ENCODE measurements at regions not wholly inside any gene's neighbourhood (a gene's known extent, or its start where the extent isn't known, plus 50 kb on each side); places are given as distances from the start of the nearest gene placed in this dataset.

- Mint-ChIP-seq H3K4me1 (peaks cover 21% of the 10 kb centered on the region), H3K9me3 (peaks cover 7% of the 10 kb centered on the region), H3K4me3 (no peak overlapping the region), H3K36me3 (no peaks in the 10 kb centered on the region), H3K27me3 (ENCODE audit: low read depth) (no peaks in the 10 kb centered on the region), H3K27ac (no peak overlapping the region)
- CTCF ChIA-PET = no interaction called here
- ATAC-seq (no peak), DNase-seq (ENCODE audit: low spot score) (no peak)
- no peak for TF ChIP-seq AR (CRISPR knock-in tag; IDR thresholded peaks at IDR 0.05)
- TF ChIP-seq ATF6 (CRISPR knock-in tag; IDR thresholded peaks at IDR 0.05) = no peak
- TF ChIP-seq SMAD3 (CRISPR knock-in tag; IDR thresholded peaks at IDR 0.05; ENCODE audit: borderline replicate concordance) = no peak
- no peak for TF ChIP-seq ESRRA (CRISPR knock-in tag; IDR thresholded peaks at IDR 0.05; ENCODE audit: borderline replicate concordance)
- TF ChIP-seq ATF1 (CRISPR knock-in tag; IDR thresholded peaks at IDR 0.05) = no peak
- TF ChIP-seq, protein P1, sequence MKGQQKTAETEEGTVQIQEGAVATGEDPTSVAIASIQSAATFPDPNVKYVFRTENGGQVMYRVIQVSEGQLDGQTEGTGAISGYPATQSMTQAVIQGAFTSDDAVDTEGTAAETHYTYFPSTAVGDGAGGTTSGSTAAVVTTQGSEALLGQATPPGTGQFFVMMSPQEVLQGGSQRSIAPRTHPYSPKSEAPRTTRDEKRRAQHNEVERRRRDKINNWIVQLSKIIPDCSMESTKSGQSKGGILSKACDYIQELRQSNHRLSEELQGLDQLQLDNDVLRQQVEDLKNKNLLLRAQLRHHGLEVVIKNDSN (CRISPR knock-in tag; IDR thresholded peaks at IDR 0.05) = no peak
- no peak for TF ChIP-seq JUN (CRISPR knock-in tag; IDR thresholded peaks at IDR 0.05)
- no peak for TF ChIP-seq ZSCAN18 (CRISPR knock-in tag; IDR thresholded peaks at IDR 0.05)
- TF ChIP-seq ZNF317 (CRISPR knock-in tag; IDR thresholded peaks at IDR 0.05; ENCODE audit: borderline replicate concordance, low read depth) = no peak
- TF ChIP-seq FOXJ3 (CRISPR knock-in tag; IDR thresholded peaks at IDR 0.05; ENCODE audit: borderline replicate concordance) = no peak
- no peak for TF ChIP-seq ATF3 (CRISPR knock-in tag; conservative IDR thresholded peaks at IDR 0.05)
- TF ChIP-seq SMAD4 (CRISPR knock-in tag; IDR thresholded peaks at IDR 0.05) = no peak
- no peak for TF ChIP-seq CREB1 (CRISPR knock-in tag; IDR thresholded peaks at IDR 0.05)
- no peak for TF ChIP-seq IRF2 (CRISPR knock-in tag; IDR thresholded peaks at IDR 0.05; ENCODE audit: borderline replicate concordance, low read depth)
- POLR2A ChIA-PET = no interaction called here
Measured at GRCh38 chr4:159481936-159482335, 379.1 kb downstream of the RAPGEF2 start.

GRCh38 chr4:159483110-159483781, 380.4 kb downstream of the RAPGEF2 start:
- DNase-seq (ENCODE audit: low spot score) (no peak), ATAC-seq (no peak)
- peaks cover 2% of the 10 kb centered on the region; the same call in 1 of the 2 replicates for H3K27me3 Mint-ChIP-seq (ENCODE audit: low read depth)
- ChIA-PET POLR2A (no interaction called here), CTCF (no interaction called here)
- no peak overlapping the region for H3K4me3 Mint-ChIP-seq
- no peaks in the 10 kb centered on the region for H3K36me3 Mint-ChIP-seq
- H3K9me3 Mint-ChIP-seq = peaks cover under 1% of the 10 kb centered on the region; the same call in 1 of the 2 replicates
- no peak overlapping the region for H3K27ac Mint-ChIP-seq
- H3K4me1 Mint-ChIP-seq = peaks cover 28% of the 10 kb centered on the region
- TF ChIP-seq ATF2 (CRISPR knock-in tag; IDR thresholded peaks at IDR 0.05; ENCODE audit: borderline replicate concordance, low read depth) (no peak), ATF3 (CRISPR knock-in tag; conservative IDR thresholded peaks at IDR 0.05) (no peak)

Data from WTC11 (cell line).